ENCODE measurements at regions not wholly inside any gene's neighbourhood (a gene's known extent, or its start where the extent isn't known, plus 50 kb on each side); places are given as distances from the start of the nearest gene placed in this dataset.
"Not testable (repeated sequence)": the region's sequence is repeated elsewhere in the genome, so short reads cannot be mapped to it uniquely, and the experiment has no call there.

DNA sequence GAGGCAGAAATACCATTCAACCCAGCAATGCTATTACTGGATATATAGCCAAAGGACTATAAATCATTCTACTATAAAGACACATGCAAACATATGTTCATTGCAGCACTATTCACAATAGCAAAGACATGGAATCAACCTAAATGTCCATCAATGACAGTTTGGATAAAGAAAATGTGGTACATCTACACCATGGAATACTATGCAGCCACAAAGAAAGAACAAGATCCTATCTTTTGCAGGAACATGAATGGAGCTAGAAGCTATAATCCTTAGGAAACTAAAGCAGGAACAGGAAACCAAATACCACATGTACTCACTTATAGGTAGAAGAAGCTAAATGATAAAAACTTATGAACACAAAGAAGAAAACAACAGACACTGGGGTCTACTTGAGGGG is 730.3 kb upstream of the ADGRB3 start:
- DNase-seq (ENCODE audit: low read depth in 2 of 2) = not testable (repeated sequence)

DNA sequence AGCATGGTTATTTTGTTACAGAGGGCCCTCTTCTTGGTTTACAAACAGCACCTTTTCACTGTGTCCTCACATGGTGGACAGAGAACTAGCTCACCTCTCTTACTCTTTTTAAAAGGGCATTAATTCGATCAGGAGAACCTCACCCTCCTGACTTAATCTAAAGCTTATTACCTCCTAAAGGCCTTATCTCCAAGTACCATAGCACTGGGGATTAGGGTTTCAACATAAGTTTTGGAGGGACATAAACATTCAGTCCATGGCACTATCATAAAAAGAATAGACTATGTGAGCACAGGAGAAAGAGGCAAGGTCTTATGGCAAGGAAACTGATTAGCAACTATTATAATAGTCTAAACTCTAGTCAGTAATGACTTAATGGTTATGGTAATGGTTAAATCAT is 736.2 kb upstream of the ADGRB3 start:
- DNase-seq (ENCODE audit: low read depth in 2 of 2) = no peak

DNA sequence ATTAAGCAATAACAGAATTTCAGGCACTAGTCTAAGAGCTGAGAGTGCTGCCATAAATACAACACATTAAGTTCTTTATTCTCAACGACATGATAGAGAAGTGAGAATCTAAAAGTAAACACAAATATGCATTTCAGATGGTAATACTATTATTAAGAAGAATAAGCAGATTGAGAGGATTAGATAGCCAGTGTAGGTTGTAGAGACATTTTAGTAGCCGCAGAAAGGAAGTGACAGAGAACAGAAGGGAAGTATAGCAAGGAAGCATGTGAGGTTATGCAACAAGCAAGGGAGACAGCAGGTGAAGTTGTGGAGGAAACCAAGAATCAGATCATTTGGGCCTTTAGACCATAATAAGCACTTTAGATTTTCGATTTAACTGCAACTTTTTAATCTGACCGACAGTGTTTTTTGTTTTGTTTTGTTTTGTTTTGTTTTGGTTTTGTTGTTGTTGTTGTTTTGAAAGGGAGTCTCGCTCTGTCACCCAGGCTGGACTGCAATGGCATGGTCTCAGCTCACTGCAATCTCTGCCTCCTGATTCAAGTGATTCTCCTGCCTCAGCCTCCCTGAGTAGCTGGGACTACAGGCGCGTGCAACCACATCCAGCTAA is 737.0 kb upstream of the ADGRB3 start:
- DNase-seq (ENCODE audit: low read depth in 2 of 2) = no peak

DNA sequence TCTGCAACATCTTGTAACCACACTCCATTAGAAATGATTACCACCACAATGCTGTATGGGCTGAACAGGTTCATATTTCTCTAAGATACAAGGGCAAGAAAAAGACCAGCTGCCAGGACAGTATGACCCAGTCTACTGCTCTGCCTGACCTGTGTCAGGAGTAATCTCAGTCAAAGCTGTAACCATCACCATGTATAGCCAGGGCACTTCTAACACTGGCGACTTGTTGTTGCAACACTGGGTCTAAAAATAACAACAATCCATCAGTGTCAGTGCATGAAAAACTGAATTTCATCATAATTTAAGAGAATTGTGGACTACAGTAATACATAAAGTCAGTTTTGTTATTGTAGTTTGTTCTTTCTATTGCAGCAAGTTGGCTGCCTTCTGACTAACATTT is 738.6 kb upstream of the ADGRB3 start:
- DNase-seq (ENCODE audit: low read depth in 2 of 2) = no peak

DNA sequence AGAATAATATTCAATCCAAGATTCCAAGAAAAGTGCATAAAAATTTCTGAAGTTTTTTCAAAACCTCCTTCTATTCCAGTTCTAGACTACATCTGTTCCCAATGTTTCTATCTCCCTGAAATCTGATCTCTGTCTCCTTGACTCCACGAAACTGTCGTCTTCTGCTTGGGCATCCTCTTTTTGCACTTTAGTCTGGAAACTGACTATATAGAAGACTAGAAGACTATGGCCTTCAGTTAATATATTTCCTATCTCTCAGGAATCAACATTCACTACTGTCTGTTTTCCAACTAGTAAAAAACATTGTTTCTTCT is 745.4 kb upstream of the ADGRB3 start:
- DNase-seq (ENCODE audit: low read depth in 2 of 2) = peak in 1 of 2 experiments; percentile 4

DNA sequence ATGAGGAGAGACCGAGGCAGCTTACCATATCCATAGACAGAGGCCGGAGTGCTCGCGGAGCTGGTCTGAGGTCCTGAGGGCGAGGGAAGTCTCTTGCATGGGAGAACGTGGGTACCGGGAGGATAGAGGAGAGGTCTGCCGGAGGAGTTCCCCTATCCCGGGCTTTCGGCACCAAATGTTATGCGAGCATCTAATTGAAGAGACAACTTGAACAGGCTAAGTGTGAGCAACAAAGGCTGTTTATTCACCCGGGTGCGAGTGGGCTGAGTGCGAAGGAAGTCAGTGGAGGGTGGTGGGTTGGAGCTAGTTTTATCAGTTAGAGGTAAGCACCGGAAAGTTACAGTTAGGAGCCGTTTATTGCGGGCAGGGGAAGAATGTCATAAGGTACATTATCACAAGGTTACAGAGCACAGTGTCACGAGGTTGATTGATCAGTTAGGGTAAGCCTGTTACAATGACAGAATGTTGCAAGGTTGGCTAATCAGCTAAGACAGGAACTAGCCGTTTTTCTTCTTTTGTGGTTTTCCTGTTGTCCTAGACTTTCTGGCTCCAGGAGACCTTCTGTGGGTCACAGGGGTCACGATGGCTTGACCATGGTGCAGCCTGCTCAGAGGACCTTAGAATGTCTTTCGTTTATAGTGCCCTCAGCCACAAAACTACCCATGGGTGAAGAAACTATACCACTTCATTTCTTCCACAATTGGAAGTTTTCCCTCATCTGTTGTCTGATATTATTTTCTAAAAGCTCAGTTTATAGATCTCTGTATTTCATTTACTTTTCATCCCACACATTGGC is 746.0 kb upstream of the ADGRB3 start:
- no peak for DNase-seq (ENCODE audit: low read depth in 2 of 2)

DNA sequence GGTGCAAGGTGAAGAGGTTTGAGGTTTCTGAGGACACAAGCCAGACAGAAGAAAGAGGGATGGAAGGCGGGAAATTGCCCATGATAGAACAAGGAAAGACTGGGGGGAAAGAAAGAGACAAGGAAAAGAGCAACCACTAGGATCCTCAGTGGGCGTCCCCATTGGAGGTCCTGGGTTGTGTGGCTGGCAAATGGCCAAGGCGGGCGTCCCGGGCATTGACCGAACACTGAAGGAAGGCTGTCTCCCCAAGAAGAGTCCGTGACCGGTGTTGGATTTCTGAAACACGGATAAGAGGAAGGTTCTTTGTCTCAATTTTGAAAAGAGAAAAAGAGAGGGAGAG is 746.6 kb upstream of the ADGRB3 start:
- no peak for DNase-seq (ENCODE audit: low read depth in 2 of 2)

DNA sequence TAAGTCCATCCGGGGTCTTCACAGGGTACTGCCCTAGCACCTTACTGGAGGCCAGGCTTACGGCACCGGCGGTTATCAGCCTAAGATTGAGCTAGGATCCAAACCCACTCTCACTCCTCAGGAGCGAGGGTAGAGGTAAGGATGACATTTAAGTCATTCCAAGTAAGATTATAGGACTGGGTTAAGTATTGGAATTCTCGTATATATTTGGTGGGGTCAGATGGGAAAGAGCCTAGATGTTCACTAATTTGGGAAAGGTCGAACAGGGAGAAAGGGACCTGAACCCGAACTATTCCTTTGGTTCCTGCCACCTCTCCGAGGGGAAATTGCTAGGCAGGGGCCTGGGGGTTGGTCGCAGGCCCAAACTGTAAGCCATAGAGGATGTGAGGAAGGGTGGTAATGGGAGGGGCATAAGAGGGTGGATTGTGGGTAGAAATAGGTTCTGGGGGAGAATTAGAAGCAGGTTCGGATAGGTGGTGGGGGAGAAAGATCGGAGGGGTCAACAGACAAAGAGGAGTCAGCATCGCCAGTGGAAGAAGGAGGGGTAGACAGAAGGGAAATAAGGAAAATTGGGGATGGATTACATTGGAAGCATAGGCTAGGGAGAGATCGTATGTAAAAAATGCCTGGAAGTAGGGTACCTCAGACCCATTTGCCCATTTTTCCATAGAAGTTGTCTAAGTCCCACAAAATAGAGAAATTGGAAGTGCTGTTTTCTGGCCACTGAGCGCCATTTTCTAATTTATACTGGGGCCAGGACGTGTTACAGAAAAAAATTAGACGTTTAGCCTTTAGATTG is 747.1 kb upstream of the ADGRB3 start:
- no peak for DNase-seq (ENCODE audit: low read depth in 2 of 2)

DNA sequence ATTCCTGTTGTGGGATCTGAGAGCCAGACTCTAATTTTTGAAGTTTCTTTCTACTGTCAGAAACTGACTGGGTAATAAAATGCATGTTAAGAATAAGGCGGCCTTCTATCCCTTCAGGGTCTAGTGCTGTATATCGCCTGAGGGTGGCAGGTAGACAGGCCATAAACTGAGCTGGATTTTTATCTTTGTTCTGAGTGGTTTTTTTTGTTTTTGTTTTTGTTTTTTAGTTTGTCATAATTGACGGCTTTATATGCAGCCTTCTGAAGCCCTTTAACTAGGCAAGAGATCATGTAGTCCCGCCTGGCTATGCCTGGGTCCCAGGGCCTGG is 747.7 kb upstream of the ADGRB3 start:
- DNase-seq (ENCODE audit: low read depth in 2 of 2) = no peak

DNA sequence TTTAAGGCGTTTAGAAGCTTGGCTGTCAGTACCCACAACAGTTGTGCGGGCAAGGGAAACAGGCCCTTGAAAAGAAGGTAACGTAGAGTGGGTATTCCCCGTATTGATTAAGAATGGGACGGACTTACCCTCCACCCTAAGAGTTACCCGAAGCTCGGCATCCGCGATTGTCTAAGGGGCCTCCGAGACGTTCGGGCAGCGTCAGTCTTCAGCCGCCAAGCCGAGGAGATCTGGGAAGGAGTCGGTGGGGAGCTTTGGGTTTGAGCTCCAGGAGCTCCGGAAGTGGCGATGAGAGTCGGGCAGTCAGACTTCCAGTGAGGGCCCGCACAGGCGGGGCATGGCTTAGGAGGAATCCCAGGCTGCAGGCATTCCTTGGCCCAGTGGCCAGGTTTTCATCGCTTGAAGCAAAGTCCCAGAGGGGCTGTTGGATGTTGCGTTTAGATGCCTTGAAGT is 748.2 kb upstream of the ADGRB3 start:
- DNase-seq (ENCODE audit: low read depth in 2 of 2) = no peak

DNA sequence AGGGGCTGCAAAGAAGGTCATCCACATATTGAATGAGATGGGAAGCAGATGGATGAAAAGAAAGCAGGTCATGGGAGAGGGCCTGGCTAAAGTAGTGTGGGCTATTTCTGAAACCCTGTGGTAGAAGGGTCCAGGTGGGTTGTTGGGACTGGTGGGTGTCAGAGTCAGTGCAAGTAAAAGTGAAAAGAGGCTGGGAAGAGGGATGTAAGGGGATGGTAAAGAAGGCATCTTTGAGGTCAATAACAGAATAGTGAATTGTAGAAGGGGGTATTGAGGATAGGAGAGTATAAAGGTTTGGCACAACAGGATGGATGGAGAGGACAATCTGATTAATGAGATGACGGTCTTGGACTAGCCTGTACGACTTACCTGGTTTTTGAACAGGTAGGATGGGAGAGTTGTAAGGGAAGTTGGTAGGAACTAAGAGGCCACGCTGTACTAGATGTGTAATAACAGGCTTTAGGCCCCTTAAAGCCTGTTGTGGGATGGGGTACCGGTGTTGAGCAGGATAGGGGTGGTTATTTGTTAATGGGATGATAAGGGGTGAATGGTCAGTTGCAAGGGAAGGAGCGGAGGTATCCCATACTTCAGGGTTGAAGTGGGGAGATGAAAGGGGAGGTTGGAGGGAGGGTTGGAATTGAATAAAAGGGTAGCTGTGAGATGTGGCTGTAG is 748.9 kb upstream of the ADGRB3 start:
- no peak for DNase-seq (ENCODE audit: low read depth in 2 of 2)

DNA sequence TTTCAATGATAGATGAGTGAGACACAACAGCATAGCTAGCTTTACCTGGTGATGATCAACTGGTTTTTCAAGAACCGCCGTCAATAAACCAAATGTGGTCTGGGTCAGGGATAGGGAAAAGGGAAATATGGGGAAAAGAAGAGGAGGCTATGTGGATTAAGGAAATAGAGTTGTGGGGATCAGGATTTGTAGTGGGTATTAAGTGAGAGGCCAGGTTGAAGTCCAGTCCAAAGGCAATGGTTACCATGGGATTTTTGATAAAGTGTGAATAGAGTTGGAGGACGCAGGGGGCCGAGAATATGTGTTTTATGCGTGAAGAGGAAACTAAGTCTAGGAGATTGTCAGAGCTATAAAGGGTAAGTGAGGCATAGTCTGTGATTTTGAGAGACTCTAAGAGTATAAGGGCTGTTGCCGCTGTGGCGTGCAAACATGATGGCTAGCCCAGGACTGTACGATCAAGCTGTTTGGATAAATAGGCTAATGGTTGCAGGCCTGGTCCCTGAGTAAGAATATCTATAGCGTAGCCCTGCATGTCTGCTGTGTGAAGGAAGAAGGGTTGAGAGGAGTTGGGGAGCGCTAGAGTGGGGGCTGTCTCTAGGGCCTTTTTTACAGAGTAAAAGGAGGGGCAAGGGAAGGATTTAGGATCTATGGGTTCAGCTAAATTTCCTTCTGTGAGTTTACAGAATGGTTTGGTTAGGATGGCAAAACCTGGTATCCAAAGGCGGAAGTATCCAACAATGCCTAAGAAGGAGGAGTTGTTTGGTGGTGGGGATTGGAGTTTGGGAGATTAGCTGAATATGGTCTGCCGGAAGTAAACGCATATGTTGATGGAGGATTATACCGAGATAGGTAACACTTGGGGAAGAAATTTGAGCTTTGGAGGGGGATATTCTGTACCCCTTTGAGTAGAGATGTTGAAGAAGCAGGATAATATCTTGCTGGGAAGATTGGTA is 749.7 kb upstream of the ADGRB3 start:
- no peak for DNase-seq (ENCODE audit: low read depth in 2 of 2)

DNA sequence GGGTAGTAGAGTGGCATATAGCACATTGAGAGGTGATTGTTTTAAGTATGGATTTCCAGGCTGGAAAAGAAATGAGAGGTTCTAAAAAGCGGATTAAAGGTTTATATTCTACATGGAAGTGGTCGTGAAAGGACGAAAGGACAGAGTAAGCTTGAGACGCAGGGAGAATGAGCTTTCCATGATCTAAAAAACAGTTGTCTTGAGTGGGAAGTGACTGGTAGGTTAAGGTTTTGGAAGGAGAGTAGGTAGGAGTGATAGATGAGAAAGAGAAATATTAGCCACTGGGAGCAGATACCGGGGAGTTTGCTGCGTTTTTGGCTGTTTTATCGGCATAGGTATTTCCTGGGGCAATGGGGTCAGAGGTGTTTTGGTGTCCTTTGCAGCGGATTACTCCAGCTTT is 750.6 kb upstream of the ADGRB3 start:
- DNase-seq (ENCODE audit: low read depth in 2 of 2) = no peak

DNA sequence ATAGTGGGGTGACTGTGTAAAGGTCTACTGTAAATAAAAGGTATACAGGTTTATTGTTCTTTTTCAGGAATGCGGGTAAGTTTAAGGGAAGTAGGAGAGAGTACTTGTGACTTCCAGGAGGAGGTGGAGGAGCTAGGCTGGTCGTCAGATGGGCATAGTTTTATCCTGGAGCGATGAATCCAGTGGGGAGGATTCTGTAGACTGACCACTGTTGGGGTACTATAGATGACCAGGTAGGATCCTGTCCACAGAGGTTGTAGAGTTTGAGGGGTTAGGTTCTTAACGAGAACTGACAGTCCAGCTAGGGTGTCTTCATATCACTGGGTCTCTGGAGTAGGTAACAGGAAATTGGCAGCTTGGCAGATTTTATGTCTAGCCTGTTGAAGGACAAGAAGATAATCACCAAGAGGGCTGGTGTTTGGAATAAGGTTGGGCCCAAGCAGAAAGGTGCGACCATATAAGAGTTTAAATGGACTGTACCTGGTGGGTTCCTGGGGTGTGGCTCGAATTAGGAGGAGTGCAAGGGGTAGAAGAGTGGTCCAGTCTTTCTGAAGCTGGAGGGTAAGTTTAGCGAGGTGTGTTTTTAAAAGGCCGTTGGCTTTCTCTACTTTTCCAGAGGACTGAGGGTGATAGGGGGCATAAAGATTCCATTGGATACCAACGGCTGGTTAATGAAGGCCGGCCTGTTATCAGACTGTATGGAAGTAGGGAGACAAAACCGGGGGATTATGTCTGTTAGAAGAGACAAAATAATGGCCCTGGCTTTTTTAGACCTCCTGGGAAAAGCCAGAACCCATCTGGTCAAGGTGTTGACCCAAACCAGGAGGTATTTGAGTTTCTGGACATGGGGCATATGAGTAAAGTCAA is 751.3 kb upstream of the ADGRB3 start:
- no peak for DNase-seq (ENCODE audit: low read depth in 2 of 2)

DNA sequence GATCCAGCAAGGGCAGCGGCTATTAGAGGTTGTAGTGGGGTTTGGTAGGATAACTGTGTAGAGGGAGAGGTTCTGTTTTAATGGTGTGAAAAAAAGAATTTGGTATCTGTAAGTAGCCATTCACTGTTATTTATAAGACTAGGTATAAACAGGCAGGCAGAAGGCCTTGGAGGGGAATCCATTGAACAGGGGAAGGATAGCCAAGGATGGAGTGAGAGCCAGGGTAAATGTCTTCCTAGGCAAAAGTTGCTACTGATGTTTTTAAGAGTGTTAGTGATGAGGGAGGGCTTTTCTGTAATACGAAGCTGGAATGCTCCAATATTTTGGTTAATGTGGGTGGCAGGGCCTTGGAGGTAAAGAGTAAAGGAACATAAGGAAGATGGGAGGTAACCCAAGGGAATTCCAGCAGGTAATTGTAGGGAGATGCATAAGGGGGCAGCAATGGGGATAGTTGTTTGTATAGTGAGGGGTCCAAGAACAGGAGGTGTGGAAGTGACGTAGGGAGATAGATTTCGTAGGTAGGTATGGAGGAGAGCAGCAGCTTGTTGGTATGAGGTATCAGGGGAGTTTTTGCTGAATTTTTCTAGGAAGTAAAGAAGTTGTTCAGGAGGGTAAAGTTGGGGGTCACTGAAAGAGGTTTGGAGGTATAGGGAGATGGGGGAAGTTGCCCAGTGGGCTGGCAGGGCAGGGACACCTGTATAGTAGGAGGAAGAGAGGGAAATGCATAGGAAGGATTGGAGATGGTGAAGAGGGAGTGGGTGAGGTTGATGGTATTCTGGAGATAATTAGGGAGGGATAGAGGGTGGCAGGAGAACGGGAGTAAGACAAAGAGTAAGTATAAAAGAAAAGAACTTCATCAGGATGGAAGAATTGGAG is 752.4 kb upstream of the ADGRB3 start:
- no peak for DNase-seq (ENCODE audit: low read depth in 2 of 2)

DNA sequence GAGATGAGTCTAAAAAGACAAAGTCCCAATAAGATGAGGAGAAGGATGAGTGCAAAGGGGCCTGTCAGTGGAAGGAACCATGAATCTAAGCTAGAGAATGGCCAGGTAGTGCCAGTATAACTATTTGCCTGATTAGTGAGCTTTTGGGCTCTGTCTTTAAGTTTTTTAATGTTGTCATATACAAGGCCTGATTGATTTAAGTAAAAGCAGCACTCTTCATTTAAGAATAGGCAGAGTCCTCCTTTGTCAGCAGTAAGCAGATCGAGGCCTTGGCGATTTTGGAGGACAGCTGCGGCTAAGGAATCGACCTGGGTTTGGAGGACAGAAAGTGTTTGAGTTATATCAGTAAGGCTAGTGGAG is 753.4 kb upstream of the ADGRB3 start:
- DNase-seq (ENCODE audit: low read depth in 2 of 2) = no peak

DNA sequence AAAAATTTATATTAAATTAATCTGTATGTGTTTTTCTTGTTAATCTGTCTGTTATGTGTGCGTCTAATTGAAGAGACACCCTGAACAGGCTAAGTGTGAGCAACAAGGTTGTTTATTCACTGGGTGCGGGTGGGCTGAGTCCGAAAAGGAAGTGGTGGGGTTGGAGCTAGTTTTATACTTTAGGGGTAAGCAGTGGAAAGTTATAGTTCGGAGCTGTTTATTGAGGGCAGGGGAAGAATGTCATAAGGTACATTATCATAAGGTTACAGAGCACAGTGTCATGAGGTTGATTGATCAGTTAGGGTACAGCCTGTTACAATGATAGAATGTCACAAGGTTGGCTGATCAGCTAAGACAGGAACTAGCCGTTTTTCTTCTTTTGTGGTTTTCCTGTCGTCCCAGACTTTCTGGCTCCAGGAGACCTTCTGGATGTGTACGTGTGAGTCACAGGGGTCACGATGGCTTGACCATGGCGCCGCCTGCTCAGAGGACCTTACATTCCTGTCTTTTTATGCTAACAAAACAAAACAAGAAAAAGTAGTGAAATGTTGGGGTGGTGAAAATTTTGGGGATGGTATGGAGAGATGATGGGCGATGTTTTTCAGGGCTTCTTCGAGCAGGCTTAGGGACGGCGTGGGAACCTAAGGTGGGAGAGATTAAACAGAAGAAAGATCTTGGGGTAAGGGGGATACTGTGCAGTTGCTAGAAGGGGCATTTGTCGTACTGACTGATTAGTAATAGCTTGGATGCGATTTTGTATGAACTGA is 754.0 kb upstream of the ADGRB3 start:
- DNase-seq (ENCODE audit: low read depth in 2 of 2) = no peak

DNA sequence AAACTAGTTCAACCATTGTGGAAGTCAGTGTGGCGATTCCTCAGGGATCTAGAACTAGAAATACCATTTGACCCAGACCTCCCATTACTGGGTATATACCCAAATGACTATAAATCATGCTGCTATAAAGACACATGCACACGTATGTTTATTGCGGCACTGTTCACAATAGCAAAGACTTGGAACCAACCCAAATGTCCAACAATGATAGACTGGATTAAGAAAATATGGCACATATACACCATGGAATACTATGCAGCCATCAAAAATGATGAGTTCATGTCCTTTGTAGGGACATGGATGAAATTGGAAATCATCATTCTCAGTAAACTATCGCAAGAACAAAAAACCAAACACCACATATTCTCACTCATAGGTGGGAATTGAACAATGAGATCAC is 754.7 kb upstream of the ADGRB3 start:
- not testable (repeated sequence) for DNase-seq (ENCODE audit: low read depth in 2 of 2)

DNA sequence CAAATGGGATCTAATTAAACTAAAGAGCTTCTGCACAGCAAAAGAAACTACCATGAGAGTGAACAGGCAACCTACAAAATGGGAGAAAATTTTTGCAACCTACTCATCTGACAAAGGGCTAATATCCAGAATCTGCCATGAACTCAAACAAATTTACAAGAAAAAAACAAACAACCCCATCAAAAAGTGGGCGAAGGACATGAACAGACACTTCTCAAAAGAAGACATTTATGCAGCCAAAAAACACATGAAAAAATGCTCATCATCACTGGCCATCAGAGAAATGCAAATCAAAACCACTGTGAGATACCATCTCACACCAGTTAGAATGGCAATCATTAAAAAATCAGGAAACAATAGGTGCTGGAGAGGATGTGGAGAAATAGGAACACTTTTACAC is 755.2 kb upstream of the ADGRB3 start:
- DNase-seq (ENCODE audit: low read depth in 2 of 2) = not testable (repeated sequence)
